HG03095 (cell line): ENCODE measurements at regions not wholly inside any gene's neighbourhood (a gene's known extent, or its start where the extent isn't known, plus 50 kb on each side); places are given as distances from the start of the nearest gene placed in this dataset.

Experiments
- ATAC-seq: cut with Tn5 transposase; IDR thresholded peaks from one replicate; pipeline ENCODE4 v1.9.1; 2021; ENCODE audit warnings: moderate library complexity; ENCODE audit not compliant: unreplicated experiment

- no peak for ATAC-seq
Measured at GRCh38 chr3:151935446-151935845, 62.0 kb downstream of the SUCNR1 start.

- ATAC-seq = no peak
Measured at GRCh38 chr3:151940481-151940880, 67.0 kb downstream of the SUCNR1 start.

GRCh38 chr3:151943539-151943938 is 70.1 kb downstream of the SUCNR1 start:
- no peak for ATAC-seq

GRCh38 chr3:151944356-151944755 is 70.9 kb downstream of the SUCNR1 start:
- ATAC-seq = no peak

DNA sequence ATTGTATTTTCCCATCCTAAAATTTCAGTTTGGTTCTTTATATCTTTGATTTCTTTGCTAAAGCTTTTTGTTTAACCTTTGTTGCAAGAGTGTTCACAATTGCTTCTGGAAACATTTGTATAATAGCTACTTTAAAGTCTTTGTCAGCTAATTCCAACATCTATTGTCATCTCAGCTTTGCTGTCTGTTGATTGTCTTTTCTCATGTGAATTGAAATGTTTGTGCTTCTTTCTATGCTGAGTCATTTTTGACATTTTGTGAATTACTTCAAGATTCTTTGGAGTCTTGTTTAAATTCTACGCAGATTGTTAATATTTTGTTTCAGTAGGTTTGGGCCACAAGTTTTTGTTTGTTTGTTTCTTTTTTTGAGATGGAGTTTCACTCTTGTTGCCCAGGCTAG is 73.2 kb downstream of the SUCNR1 start:
- ATAC-seq = no peak

GRCh38 chr3:151949706-151950105 is 76.3 kb downstream of the SUCNR1 start:
- ATAC-seq = no peak

DNA sequence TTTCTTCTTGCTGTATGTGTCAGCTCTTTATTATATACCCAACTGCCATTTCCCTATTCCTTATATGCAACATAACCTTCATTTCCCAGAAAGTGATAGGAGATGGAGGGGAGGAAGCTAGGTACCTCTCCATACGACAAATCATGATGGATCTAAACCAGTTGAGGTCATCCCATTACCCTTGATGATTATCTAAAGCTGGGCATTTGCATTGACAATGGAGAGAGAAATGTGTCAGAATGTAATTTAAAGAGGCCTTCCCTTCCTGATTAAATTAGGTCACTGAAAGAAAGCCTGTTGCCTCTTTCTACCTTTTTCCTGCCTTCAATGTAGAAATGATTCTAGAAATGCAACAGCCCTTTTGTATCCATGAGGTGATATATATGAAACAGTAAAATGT is 81.9 kb downstream of the SUCNR1 start:
- ATAC-seq = no peak

DNA sequence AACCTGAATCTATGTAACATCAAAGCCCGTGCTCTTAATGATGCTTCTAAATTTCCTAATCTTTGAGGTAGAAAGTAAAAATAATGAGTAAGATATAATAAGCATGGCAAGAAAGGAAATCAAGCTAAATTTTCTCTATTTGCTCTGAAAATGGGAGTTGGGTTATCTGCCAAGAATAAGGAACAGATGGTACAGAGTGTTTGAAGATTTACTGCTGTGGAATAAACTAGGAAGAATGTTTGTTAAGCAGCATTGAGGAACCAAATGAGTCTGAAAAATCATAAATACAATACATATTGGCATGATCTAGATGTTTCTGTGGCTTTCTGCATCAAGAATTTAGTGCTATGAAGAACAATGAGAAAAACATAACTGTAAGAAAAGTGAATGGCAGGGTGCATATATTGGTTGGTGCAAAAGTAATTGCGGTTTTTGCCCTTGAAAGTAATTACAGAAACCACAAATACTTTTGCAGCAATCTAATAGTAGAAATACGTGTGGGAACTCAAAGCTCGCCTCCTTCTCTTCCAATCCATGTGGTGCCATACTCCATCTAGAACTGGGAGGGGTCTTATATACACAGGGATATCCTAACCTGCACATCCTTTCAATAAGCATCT is 87.6 kb downstream of the SUCNR1 start:
- ATAC-seq = no peak

GRCh38 chr3:151962352-151962751 is 88.9 kb downstream of the SUCNR1 start:
- no peak for ATAC-seq

DNA sequence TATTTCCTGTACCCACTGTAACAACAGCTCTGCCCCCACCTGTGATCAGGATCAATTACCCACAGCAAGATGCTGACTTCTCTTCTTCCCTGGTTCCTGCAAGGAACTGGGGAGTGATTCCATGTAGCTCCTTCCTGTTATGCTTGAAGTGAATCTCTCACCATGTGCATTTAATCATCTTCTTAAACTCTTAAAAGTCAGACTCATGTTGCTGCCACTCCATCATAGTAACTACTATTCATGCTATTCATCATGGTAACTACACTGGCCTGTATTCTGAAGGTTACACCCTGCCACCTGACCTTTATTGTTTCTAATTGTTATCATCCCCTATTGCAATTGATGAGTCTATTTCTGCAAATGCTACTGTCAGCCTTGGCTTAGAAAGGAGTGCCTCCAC is 89.5 kb downstream of the SUCNR1 start:
- no peak for ATAC-seq

DNA sequence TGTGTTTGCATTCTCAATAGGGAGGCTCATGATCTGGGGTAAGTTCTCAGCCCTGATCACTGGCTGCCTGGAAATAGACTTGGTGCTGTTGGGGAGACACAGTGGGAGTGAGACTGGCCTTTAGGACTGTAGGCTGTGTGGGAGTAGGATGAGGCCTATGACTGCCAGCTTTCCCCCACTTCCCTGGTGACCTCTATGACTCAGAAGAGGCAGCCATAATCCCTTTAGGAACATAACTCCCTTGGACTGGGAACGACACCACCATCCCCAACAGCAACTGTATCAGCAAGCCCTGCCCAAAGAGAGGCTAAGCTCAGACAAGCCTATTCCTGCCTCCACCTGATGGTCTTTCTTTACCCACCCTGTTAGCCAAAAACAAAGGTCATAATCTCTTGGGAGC is 91.3 kb downstream of the SUCNR1 start:
- no peak for ATAC-seq

- ATAC-seq = no peak
Measured at GRCh38 chr3:151969026-151969642, 95.7 kb downstream of the SUCNR1 start.

DNA sequence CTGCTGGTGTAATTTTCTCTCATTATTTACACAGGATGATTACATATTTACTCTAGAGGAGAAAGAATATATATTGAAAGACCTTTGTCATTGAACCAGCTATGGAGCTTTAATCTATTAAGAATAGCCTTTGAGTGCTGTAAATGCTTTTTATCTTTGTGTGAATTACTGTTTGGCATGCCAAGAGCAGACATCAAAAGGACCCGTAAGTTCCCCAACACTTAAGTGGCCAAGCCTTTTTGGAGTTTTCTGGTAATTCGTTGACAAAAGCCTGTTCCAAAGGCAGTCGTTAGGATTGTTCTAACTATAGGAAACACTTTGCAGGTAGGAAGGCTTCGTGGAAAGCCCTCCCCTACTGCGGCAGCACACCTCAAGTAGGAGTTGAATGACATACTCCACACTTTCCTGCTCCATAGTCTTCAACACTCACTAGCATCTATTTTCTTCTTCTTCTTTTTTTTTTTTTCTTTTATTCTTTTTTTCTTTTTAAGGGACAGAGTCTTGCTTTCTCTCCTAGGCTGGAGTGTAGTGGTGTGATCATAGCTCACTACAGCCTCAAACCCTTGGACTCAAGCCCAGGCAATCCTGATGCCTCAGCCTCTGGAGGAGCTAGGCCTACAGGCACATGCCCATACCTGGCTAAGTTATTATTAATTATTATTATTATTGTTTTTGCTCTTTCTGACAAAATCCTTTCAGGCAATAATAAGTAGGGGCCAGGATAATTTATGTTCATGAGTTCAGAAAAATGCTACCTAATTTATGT is 98.6 kb downstream of the SUCNR1 start:
- no peak for ATAC-seq

- ATAC-seq = no peak
Measured at GRCh38 chr3:151974067-151974466, 100.6 kb downstream of the SUCNR1 start.

DNA sequence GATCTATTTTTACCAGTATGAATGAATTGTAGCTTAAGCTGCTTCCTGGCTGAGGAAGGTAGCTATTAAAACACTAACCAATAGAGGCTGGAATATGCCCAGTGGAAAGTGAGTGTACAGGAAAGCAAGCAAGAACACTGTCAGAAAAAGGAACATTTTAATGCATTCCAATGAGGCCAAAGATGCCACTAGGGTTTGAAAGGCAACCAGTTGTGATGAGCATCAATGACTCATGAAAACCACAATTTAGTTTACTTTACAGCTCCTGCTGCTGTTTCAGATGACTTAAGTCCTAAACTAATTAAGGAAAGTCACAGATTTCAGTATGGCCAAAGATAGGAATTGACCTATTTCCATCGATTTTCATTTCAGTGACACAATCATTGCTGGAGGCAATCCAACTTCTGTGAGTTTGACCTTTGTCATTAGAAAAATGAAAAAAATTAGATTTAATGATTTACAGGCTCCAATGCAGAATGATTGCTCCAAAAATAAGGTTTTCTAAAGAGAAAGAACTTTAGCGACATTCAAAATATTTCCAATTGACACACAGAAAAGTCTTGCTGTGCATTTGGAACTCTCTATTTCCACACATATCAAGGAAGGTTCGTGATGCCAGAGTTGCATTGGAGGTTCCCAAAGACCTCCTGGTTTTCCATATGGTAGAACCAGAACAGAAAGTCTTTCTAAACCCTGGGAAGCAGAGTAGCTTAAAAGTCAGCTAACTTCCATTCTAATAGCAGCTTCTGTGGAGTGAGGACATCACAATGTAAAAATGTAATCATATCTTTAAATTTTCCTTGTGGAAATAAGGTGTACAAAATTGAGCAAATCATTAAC is 103.0 kb downstream of the SUCNR1 start:
- ATAC-seq = no peak

GRCh38 chr3:151979906-151980305 is 106.5 kb downstream of the SUCNR1 start:
- ATAC-seq = no peak

- ATAC-seq = no peak
Measured at GRCh38 chr3:151983538-151983937, 110.1 kb downstream of the SUCNR1 start.

GRCh38 chr3:151985787-151986430 is 112.5 kb downstream of the SUCNR1 start:
- ATAC-seq = no peak

DNA sequence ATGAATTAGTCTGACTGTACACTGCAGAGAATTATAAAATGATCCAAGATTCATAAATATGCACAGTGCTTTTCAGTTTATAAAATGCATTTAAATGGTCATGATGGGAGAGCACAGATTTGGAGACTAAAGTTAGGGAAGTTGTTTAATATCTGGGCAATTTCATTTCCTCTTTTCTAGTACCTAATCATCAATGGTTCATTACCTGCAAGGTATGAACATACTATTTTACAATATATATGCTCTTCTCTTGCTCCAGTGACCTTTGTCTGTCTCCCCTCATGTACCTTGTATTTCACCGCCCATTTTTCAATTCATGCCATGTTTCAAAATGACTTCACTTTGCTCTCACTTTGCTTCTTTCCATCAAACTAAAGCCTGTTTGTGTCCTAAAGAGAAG is 114.5 kb downstream of the SUCNR1 start:
- ATAC-seq = no peak

GRCh38 chr3:151989621-151990020 is 116.2 kb downstream of the SUCNR1 start:
- no peak for ATAC-seq
